ENCODE measurements at regions not wholly inside any gene's neighbourhood (a gene's known extent, or its start where the extent isn't known, plus 50 kb on each side); places are given as distances from the start of the nearest gene placed in this dataset.

DNA sequence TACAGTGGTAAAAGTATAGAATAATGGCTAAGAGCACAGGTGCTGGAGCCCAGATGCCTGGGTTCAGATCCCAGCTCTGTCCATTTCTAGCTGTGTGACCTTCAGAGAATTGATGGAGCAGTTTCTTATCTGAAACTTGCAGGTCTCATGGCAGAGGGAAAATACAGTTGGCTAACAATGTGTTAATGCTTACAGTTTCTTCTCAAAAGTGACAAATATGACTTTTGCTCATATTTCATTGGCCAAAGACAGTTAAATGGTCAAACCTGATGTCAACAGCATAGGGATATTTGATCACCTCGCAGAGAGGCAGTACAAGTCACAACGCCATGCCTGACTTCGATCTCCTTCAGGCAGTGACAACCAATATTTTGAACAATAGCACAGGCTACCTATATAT, 60.2 kb upstream of the LCORL start:
- no peak for DNase-seq
- H3K27ac ChIP-seq (ENCODE audit: insufficient read depth, low read length, poor library complexity, severe bottlenecking): no peak overlapping the region
- no peaks in the 10 kb centered on the region for H3K9me3 ChIP-seq (ENCODE audit: control insufficient read depth, low read length)
- H3K27me3 ChIP-seq (replicated peaks; ENCODE audit: control insufficient read depth, insufficient read depth, low read length, poor library complexity, severe bottlenecking): peaks cover 4% of the 10 kb centered on the region
- H3K4me3 ChIP-seq (ENCODE audit: insufficient read depth, low read depth, low read length, poor library complexity, severe bottlenecking): no peak overlapping the region
- H3K4me1 ChIP-seq (ENCODE audit: control insufficient read depth, insufficient read depth, low read length, poor library complexity, severe bottlenecking): no peaks in the 10 kb centered on the region
- no peaks in the 10 kb centered on the region for H3K36me3 ChIP-seq (ENCODE audit: control insufficient read depth, insufficient read depth, low read length)

DNA sequence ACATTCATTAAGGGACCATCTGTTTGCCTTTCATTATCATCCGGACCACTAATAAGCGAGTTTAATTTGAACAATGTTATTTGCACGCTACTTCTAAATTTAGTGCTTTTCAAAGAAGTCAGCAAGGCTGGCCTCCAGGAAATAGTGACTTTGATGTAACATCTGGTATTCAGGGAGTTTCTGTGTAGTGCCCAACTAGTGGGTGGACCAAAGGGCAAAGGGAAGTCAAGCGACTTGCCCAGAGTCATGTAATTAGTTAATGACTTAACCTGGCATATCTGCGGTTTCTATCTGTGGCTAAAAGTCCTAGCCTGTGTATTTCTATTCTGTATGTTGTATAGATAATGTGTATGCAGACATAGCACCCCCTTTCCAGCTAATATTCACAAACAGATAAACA, 56.3 kb upstream of the LCORL start:
- no peaks in the 10 kb centered on the region for H3K9me3 ChIP-seq (ENCODE audit: control insufficient read depth, low read length)

DNA sequence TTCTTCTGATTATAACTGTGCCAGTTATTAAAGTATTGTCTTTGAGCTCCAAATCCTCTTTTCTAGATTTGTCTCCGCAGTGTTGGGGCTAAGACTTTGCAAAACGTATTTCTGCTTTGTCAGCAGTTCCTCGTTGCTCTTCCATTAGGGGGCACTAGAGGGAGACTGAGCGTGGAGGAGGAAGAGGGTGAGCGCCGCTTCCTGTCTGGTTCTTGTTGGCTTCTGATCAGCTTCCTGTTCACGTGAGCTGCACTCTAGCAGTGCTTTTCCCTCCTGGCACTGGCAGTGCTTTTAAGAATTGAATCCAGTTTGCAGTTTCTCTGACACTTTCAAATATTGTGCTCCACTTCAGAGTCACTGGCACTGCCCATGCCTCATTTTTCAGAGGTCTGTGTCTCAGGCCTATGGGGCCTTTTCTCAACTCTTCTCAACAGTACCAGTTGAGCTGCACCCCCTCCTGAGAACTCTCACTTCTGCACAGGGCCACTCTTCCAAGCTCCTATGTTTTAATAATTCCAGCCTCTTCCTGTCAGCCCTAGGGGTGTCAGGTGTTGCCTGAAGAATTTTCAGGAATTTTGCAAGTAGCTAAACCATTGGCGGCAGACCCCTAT, 54.4 kb upstream of the LCORL start:
- no peaks in the 10 kb centered on the region for H3K9me3 ChIP-seq (ENCODE audit: control insufficient read depth, low read length)
- no peaks in the 10 kb centered on the region for H3K36me3 ChIP-seq (ENCODE audit: control insufficient read depth, insufficient read depth, low read length)
- H3K4me1 ChIP-seq (ENCODE audit: control insufficient read depth, insufficient read depth, low read length, poor library complexity, severe bottlenecking): no peaks in the 10 kb centered on the region
- no peak overlapping the region for H3K4me3 ChIP-seq (ENCODE audit: insufficient read depth, low read depth, low read length, poor library complexity, severe bottlenecking)
- DNase-seq: peak in 1 of 3 donors; percentile 20
- peaks cover 4% of the 10 kb centered on the region for H3K27me3 ChIP-seq (replicated peaks; ENCODE audit: control insufficient read depth, insufficient read depth, low read length, poor library complexity, severe bottlenecking)
- H3K27ac ChIP-seq (ENCODE audit: insufficient read depth, low read length, poor library complexity, severe bottlenecking): no peak overlapping the region

More for the DNA sequence above, 56.3 kb upstream of the LCORL start:
- DNase-seq: no peak
- peaks cover 4% of the 10 kb centered on the region for H3K27me3 ChIP-seq (replicated peaks; ENCODE audit: control insufficient read depth, insufficient read depth, low read length, poor library complexity, severe bottlenecking)
- no peak overlapping the region for H3K4me3 ChIP-seq (ENCODE audit: insufficient read depth, low read depth, low read length, poor library complexity, severe bottlenecking)
- no peak overlapping the region for H3K27ac ChIP-seq (ENCODE audit: insufficient read depth, low read length, poor library complexity, severe bottlenecking)
- no peaks in the 10 kb centered on the region for H3K36me3 ChIP-seq (ENCODE audit: control insufficient read depth, insufficient read depth, low read length)
- H3K4me1 ChIP-seq (ENCODE audit: control insufficient read depth, insufficient read depth, low read length, poor library complexity, severe bottlenecking): no peaks in the 10 kb centered on the region

DNA sequence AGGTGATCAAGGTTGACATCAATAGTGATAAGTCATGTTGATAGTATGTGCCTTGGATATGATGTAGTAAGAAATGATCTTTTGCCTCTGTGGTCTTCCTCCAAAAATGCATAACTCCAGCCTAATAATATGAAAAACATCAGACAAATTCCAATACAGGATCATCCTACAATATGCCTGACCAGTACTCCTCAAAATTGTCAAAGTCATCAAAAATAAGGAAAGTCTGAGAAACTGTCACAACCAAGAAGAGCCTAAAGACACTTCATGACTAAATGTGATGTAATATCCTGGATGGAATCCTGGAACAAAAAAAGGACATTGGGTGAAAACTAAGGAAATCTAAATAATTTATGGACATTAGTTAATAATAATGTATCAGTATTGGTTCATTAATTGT, 50.3 kb upstream of the LCORL start:
- Histone ChIP-seq H3K27me3 (replicated peaks; ENCODE audit: control insufficient read depth, insufficient read depth, low read length, poor library complexity, severe bottlenecking) (peaks cover 3% of the 10 kb centered on the region), H3K36me3 (ENCODE audit: control insufficient read depth, insufficient read depth, low read length) (no peaks in the 10 kb centered on the region), H3K4me3 (ENCODE audit: insufficient read depth, low read depth, low read length, poor library complexity, severe bottlenecking) (no peak overlapping the region), H3K27ac (ENCODE audit: insufficient read depth, low read length, poor library complexity, severe bottlenecking) (no peak overlapping the region), H3K9me3 (ENCODE audit: control insufficient read depth, low read length) (no peaks in the 10 kb centered on the region), H3K4me1 (ENCODE audit: control insufficient read depth, insufficient read depth, low read length, poor library complexity, severe bottlenecking) (no peaks in the 10 kb centered on the region)
- DNase-seq: no peak
